GM23338 (cell line): ENCODE measurements at regions not wholly inside any gene's neighbourhood (a gene's known extent, or its start where the extent isn't known, plus 50 kb on each side); places are given as distances from the start of the nearest gene placed in this dataset.

ENCODE experiments used
- ATAC-seq: fragments of 200-7000 bp; cut with Tn5 transposase; 3 replicates; pipeline ENCODE4 v1.9.1; 2020
- DNase-seq: peaks from one replicate; pipeline ENCODE4 v3.0.0-alpha.2; 2015; ENCODE audit warnings: low spot score
- H2AFZ ChIP-seq: fragments of 200-600 bp; sonication (generic); 2 replicates; pipeline ENCODE4 v1.8.0; 2016; ENCODE audit warnings: antibody characterized with exemption, mild to moderate bottlenecking, moderate library complexity
- H3F3A ChIP-seq: fragments of 200-600 bp; sonication (generic); replicated peaks from 2 replicates; pipeline ENCODE4 v1.8.0; 2017; ENCODE audit warnings: antibody characterized with exemption, mixed run types, low read depth
- H3K27ac ChIP-seq: fragments of 200-600 bp; sonication (generic); 2 replicates; pipeline ENCODE4 v1.6.1; 2016; ENCODE audit warnings: low read depth
- H3K27me3 ChIP-seq: fragments of 200-600 bp; sonication (generic); 2 replicates; pipeline ENCODE4 v1.8.0; 2016; ENCODE audit warnings: mild to moderate bottlenecking, mixed run types, moderate library complexity; ENCODE audit not compliant: insufficient read depth
- H3K36me3 ChIP-seq: fragments of 200-600 bp; sonication (generic); 2 replicates; pipeline ENCODE4 v1.8.0; 2016; ENCODE audit warnings: mild to moderate bottlenecking; ENCODE audit not compliant: insufficient read depth
- H3K4me1 ChIP-seq: fragments of 200-600 bp; sonication (generic); 2 replicates; pipeline ENCODE4 v1.8.0; 2016; ENCODE audit warnings: mild to moderate bottlenecking, moderate library complexity; ENCODE audit not compliant: insufficient read depth
- H3K4me2 ChIP-seq: fragments of 200-600 bp; sonication (generic); 2 replicates; pipeline ENCODE4 v1.7.1; 2017; ENCODE audit warnings: mixed run types
- H3K4me3 ChIP-seq: fragments of 200-600 bp; sonication (generic); 2 replicates; pipeline ENCODE4 v1.6.1; 2016; ENCODE audit warnings: mixed run types
- H3K79me2 ChIP-seq: fragments of 200-600 bp; sonication (generic); replicated peaks from 2 replicates; pipeline ENCODE4 v1.8.0; 2017; ENCODE audit warnings: mild to moderate bottlenecking; ENCODE audit not compliant: insufficient read depth
- H3K9me2 ChIP-seq: fragments of 200-600 bp; sonication (generic); 2 replicates; pipeline ENCODE4 v1.8.0; 2017; ENCODE audit not compliant: insufficient read depth
- H4K20me1 ChIP-seq: fragments of 200-600 bp; sonication (generic); replicated peaks from 2 replicates; pipeline ENCODE4 v1.8.0; 2017; ENCODE audit warnings: mild to moderate bottlenecking; ENCODE audit not compliant: insufficient read depth
- H3K27ac Mint-ChIP-seq: 2 replicates; pipeline ENCODE4 v1.8.0; 2020; ENCODE audit warnings: inconsistent platforms, mild to moderate bottlenecking, moderate library complexity, mixed read lengths
- H3K27me3 Mint-ChIP-seq: 3 replicates; pipeline ENCODE4 v1.8.0; 2022; ENCODE audit warnings: low read depth, mild to moderate bottlenecking, moderate library complexity, mixed read lengths, inconsistent platforms; ENCODE audit not compliant: insufficient read depth, poor library complexity
- H3K36me3 Mint-ChIP-seq: 3 replicates; pipeline ENCODE4 v1.8.0; 2021; ENCODE audit warnings: low read depth, mild to moderate bottlenecking, inconsistent platforms, moderate library complexity, mixed read lengths
- H3K4me1 Mint-ChIP-seq: 3 replicates; pipeline ENCODE4 v1.8.0; 2020; ENCODE audit warnings: mild to moderate bottlenecking, inconsistent platforms, mixed read lengths
- H3K4me3 Mint-ChIP-seq: 3 replicates; pipeline ENCODE4 v1.8.0; 2021; ENCODE audit warnings: moderate library complexity, mild to moderate bottlenecking, inconsistent platforms, mixed read lengths
- H3K9me3 Mint-ChIP-seq: 3 replicates; pipeline ENCODE4 v1.8.0; 2020; ENCODE audit warnings: moderate library complexity, mild to moderate bottlenecking, inconsistent platforms, mixed read lengths
- CREB1 ChIP-seq: fragments of 250-450 bp; sonication (Bioruptor Pico); IDR thresholded peaks from 2 replicates; pipeline ENCODE4 v1.5.0; 2020; ENCODE audit warnings: low read depth, mild to moderate bottlenecking, moderate library complexity
- CTCF ChIP-seq, 2 experiments: fragments of 200-600 bp in 1 of 2; sonication (generic) in 1 of 2; conservative IDR thresholded peaks; 2 replicates each; pipeline versions ENCODE4 v1.5.1 to v1.6.1; 2016 to 2017; ENCODE audit warnings: antibody characterized with exemption in 2 of 2, low read depth in 2 of 2, mild to moderate bottlenecking in 2 of 2, moderate library complexity in 1 of 2
- ETS1 ChIP-seq: IDR thresholded peaks from 2 replicates; pipeline ENCODE4 v1.6.1; 2016; ENCODE audit warnings: antibody characterized with exemption
- EZH2 ChIP-seq: fragments of 200-600 bp; sonication (generic); IDR thresholded peaks from one replicate; pipeline ENCODE4 v1.8.0; 2017; ENCODE audit warnings: antibody characterized with exemption, mild to moderate bottlenecking, low read depth; ENCODE audit not compliant: unreplicated experiment
- EZH2phosphoT487 ChIP-seq: fragments of 200-600 bp; sonication (generic); IDR thresholded peaks from one replicate; pipeline ENCODE4 v1.8.1; 2018; ENCODE audit warnings: antibody characterized with exemption; ENCODE audit not compliant: unreplicated experiment
- JUNB ChIP-seq: IDR thresholded peaks from one replicate; pipeline ENCODE4 v1.6.1; 2016; ENCODE audit warnings: antibody characterized with exemption; ENCODE audit not compliant: unreplicated experiment
- NANOG ChIP-seq: IDR thresholded peaks from 2 replicates; pipeline ENCODE4 v1.6.1; 2016; ENCODE audit warnings: antibody characterized with exemption, borderline replicate concordance
- POLR2AphosphoS5 ChIP-seq: IDR thresholded peaks from 2 replicates; pipeline ENCODE4 v1.6.1; 2016; ENCODE audit warnings: antibody characterized with exemption, low read depth
- REST ChIP-seq: IDR thresholded peaks from one replicate; pipeline ENCODE4 v1.6.1; 2018; ENCODE audit warnings: antibody characterized with exemption; ENCODE audit not compliant: unreplicated experiment
- STAT1 ChIP-seq: IDR thresholded peaks from one replicate; pipeline ENCODE4 v1.6.1; 2016; ENCODE audit warnings: antibody characterized with exemption; ENCODE audit not compliant: unreplicated experiment
- ZNF114 ChIP-seq: fragments of 250-450 bp; sonication (Bioruptor Pico); IDR thresholded peaks from 2 replicates; pipeline ENCODE4 v1.5.0; 2020; ENCODE audit warnings: mild to moderate bottlenecking, moderate library complexity
- ZNF331 ChIP-seq: fragments of 250-450 bp; sonication (Bioruptor Pico); IDR thresholded peaks from 2 replicates; pipeline ENCODE4 v1.5.0; 2020; ENCODE audit warnings: low read depth, mild to moderate bottlenecking, moderate library complexity
- ZNF462 ChIP-seq: fragments of 250-450 bp; sonication (Bioruptor Pico); IDR thresholded peaks from 2 replicates; pipeline ENCODE4 v1.5.0; 2020; ENCODE audit warnings: mild to moderate bottlenecking, moderate library complexity

- Histone ChIP-seq H3K27ac (no peak overlapping the region), H3K27me3 (no peaks in the 10 kb centered on the region), H3F3A (no peaks in the 10 kb centered on the region), H3K4me1 (no peaks in the 10 kb centered on the region), H3K4me3 (no peak overlapping the region), H3K9me2 (0 out of 2 replicates have a peak, but pooled peaks cover 3% of the 10 kb centered on the region), H3K4me2 (no peak overlapping the region), H3K36me3 (no peaks in the 10 kb centered on the region), H2AFZ (no peak overlapping the region), H4K20me1 (no peaks in the 10 kb centered on the region), H3K79me2 (no peaks in the 10 kb centered on the region)
- no peak for DNase-seq
- Mint-ChIP-seq H3K4me1 (no peaks in the 10 kb centered on the region), H3K27me3 (peaks cover 2% of the 10 kb centered on the region), H3K4me3 (no peak overlapping the region), H3K27ac (no peak overlapping the region), H3K9me3 (no peaks in the 10 kb centered on the region), H3K36me3 (no peaks in the 10 kb centered on the region)
- no peak for ATAC-seq
- no peak for TF ChIP-seq ZNF462 (CRISPR knock-in tag)
- no peak for TF ChIP-seq STAT1
- TF ChIP-seq JUNB, result no peak
- no peak for TF ChIP-seq CTCF (conservative IDR thresholded peaks at IDR 0.05; ENCODE audit: low read depth in 2 of 2)
- no peak for TF ChIP-seq ETS1
- TF ChIP-seq EZH2phosphoT487, result no peak
- no peak for TF ChIP-seq REST
- no peak for TF ChIP-seq NANOG
- TF ChIP-seq POLR2AphosphoS5, result no peak
- no peak for TF ChIP-seq ZNF331
- TF ChIP-seq ZNF114 (CRISPR knock-in tag), result no peak
- TF ChIP-seq CREB1 (CRISPR knock-in tag), result no peak
- no peak for TF ChIP-seq EZH2
Observed at GRCh38 chr3:160105907-160106584, 117.4 kb downstream of the IL12A start.
